NCI-H510A (cell line): ENCODE measurements at regions not wholly inside any gene's neighbourhood (a gene's known extent, or its start where the extent isn't known, plus 50 kb on each side); places are given as distances from the start of the nearest gene placed in this dataset.

ENCODE experiments used
- DNase-seq: peaks from one replicate; lab custom pipeline; 2025; lab: John Stamatoyannopoulos, UW

- DNase-seq = no peak
These were observed 239.8 kb downstream of the TBX18 start for GRCh38 chr6:84524636-84525035.

GRCh38 chr6:84522135-84522549, 242.3 kb downstream of the TBX18 start:
- DNase-seq = no peak

GRCh38 chr6:84521511-84521910, 242.9 kb downstream of the TBX18 start:
- DNase-seq = no peak

- no peak for DNase-seq
These were observed 246.5 kb downstream of the TBX18 start for GRCh38 chr6:84517741-84518530.

- no peak for DNase-seq
These were observed 248.2 kb downstream of the TBX18 start for GRCh38 chr6:84516154-84516553.

GRCh38 chr6:84515067-84515466, 249.3 kb downstream of the TBX18 start:
- DNase-seq = no peak

- no peak for DNase-seq
These were observed 250.1 kb downstream of the TBX18 start for GRCh38 chr6:84514089-84514971.

- DNase-seq = no peak
These were observed 252.0 kb downstream of the TBX18 start for GRCh38 chr6:84512391-84512790.

- DNase-seq = no peak
These were observed 252.5 kb downstream of the TBX18 start for GRCh38 chr6:84511929-84512328.

- no peak for DNase-seq
These were observed 255.4 kb downstream of the TBX18 start for GRCh38 chr6:84508981-84509380.

- no peak for DNase-seq
These were observed 256.1 kb downstream of the TBX18 start for GRCh38 chr6:84508334-84508733.

- DNase-seq = no peak
These were observed 260.4 kb downstream of the TBX18 start for GRCh38 chr6:84504025-84504424.

- DNase-seq = no peak
These were observed 263.1 kb downstream of the TBX18 start for GRCh38 chr6:84501315-84501714.

GRCh38 chr6:84500726-84501125, 263.7 kb downstream of the TBX18 start:
- DNase-seq = no peak

GRCh38 chr6:84498905-84499304, 265.5 kb downstream of the TBX18 start:
- no peak for DNase-seq

- no peak for DNase-seq
These were observed 265.1 kb upstream of the CEP162 start for GRCh38 chr6:84492241-84493165.

GRCh38 chr6:84489598-84489997, 262.2 kb upstream of the CEP162 start:
- DNase-seq = no peak

- no peak for DNase-seq
These were observed 259.1 kb upstream of the CEP162 start for GRCh38 chr6:84486526-84486925.

GRCh38 chr6:84469144-84469543, 241.7 kb upstream of the CEP162 start:
- DNase-seq = no peak

- no peak for DNase-seq
These were observed 239.9 kb upstream of the CEP162 start for GRCh38 chr6:84467296-84467695.

GRCh38 chr6:84466511-84466910, 239.1 kb upstream of the CEP162 start:
- DNase-seq = no peak

- DNase-seq = no peak
These were observed 237.0 kb upstream of the CEP162 start for GRCh38 chr6:84464471-84464870.
